SK-N-SH (cell line): ENCODE measurements at regions not wholly inside any gene's neighbourhood (a gene's known extent, or its start where the extent isn't known, plus 50 kb on each side); places are given as distances from the start of the nearest gene placed in this dataset.

Experiments
- JUND ChIP-seq: IDR thresholded peaks from 2 replicates; pipeline ENCODE4 v1.4.0; 2012
- NFIC ChIP-seq: IDR thresholded peaks from 2 replicates; pipeline ENCODE4 v1.4.0; 2012; ENCODE audit warnings: borderline replicate concordance
- RCOR1 ChIP-seq: fragments of 150-350 bp; IDR thresholded peaks from 2 replicates; pipeline ENCODE4 v1.6.1; 2017; ENCODE audit warnings: antibody characterized with exemption, low read length
- SIN3A ChIP-seq: IDR thresholded peaks from 2 replicates; pipeline ENCODE4 v1.6.1; 2012; ENCODE audit warnings: low read depth, mild to moderate bottlenecking, low read length, moderate library complexity, borderline replicate concordance
- TF ChIP-seq, protein P1 (sequence below): fragments of 200-600 bp; sonication (generic); IDR thresholded peaks from 2 replicates; pipeline ENCODE4 v1.6.1; 2017; ENCODE audit warnings: antibody characterized with exemption, mild to moderate bottlenecking, moderate library complexity

- TF ChIP-seq, protein P1, sequence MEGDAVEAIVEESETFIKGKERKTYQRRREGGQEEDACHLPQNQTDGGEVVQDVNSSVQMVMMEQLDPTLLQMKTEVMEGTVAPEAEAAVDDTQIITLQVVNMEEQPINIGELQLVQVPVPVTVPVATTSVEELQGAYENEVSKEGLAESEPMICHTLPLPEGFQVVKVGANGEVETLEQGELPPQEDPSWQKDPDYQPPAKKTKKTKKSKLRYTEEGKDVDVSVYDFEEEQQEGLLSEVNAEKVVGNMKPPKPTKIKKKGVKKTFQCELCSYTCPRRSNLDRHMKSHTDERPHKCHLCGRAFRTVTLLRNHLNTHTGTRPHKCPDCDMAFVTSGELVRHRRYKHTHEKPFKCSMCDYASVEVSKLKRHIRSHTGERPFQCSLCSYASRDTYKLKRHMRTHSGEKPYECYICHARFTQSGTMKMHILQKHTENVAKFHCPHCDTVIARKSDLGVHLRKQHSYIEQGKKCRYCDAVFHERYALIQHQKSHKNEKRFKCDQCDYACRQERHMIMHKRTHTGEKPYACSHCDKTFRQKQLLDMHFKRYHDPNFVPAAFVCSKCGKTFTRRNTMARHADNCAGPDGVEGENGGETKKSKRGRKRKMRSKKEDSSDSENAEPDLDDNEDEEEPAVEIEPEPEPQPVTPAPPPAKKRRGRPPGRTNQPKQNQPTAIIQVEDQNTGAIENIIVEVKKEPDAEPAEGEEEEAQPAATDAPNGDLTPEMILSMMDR, result no peak
- TF ChIP-seq JUND, result no peak
- no peak for TF ChIP-seq SIN3A
- TF ChIP-seq RCOR1, result no peak
- TF ChIP-seq NFIC, result no peak
These were observed 521.1 kb upstream of the ANKRD30A start for GRCh38 chr10:36604316-36604715.
